ENCODE measurements at regions not wholly inside any gene's neighbourhood (a gene's known extent, or its start where the extent isn't known, plus 50 kb on each side); places are given as distances from the start of the nearest gene placed in this dataset.

- no peak for DNase-seq
These were observed 80.7 kb upstream of the SDK2 start for GRCh38 chr17:73724990-73725389.

GRCh38 chr17:73725794-73726515 lies 81.7 kb upstream of the SDK2 start:
- no peak for DNase-seq

GRCh38 chr17:73727941-73728340 lies 83.7 kb upstream of the SDK2 start:
- no peak for DNase-seq

- DNase-seq: no peak
These were observed 84.9 kb upstream of the SDK2 start for GRCh38 chr17:73729101-73729500.

GRCh38 chr17:73731733-73732132 lies 87.5 kb upstream of the SDK2 start:
- no peak for DNase-seq

- no peak for DNase-seq
These were observed 89.3 kb upstream of the SDK2 start for GRCh38 chr17:73733517-73733916.

GRCh38 chr17:73735245-73735644 lies 91.0 kb upstream of the SDK2 start:
- no peak for DNase-seq

- no peak for DNase-seq
These were observed 94.7 kb upstream of the SDK2 start for GRCh38 chr17:73738751-73739575.

GRCh38 chr17:73740370-73740769 lies 96.1 kb upstream of the SDK2 start:
- no peak for DNase-seq

GRCh38 chr17:73742948-73743381 lies 98.7 kb upstream of the SDK2 start:
- DNase-seq: no peak

GRCh38 chr17:73743518-73744201 lies 99.4 kb upstream of the SDK2 start:
- DNase-seq: no peak

- no peak for DNase-seq
These were observed 100.2 kb upstream of the SDK2 start for GRCh38 chr17:73744411-73744810.

GRCh38 chr17:73746314-73747073 lies 102.2 kb upstream of the SDK2 start:
- no peak for DNase-seq

GRCh38 chr17:73747221-73748002 lies 103.2 kb upstream of the SDK2 start:
- DNase-seq: peak; percentile 28

- DNase-seq: peak; percentile 52
These were observed 104.3 kb upstream of the SDK2 start for GRCh38 chr17:73748508-73748907.

GRCh38 chr17:73749337-73749823 lies 105.1 kb upstream of the SDK2 start:
- DNase-seq: no peak

GRCh38 chr17:73749928-73750605 lies 105.8 kb upstream of the SDK2 start:
- DNase-seq: no peak

GRCh38 chr17:73750975-73751374 lies 106.7 kb upstream of the SDK2 start:
- no peak for DNase-seq

- no peak for DNase-seq
These were observed 109.7 kb upstream of the SDK2 start for GRCh38 chr17:73753751-73754496.

- DNase-seq: no peak
These were observed 110.7 kb upstream of the SDK2 start for GRCh38 chr17:73754886-73755400.
